Activated CD8-positive, alpha-beta memory T cell treated with anti-CD3 and anti-CD28 coated beads, Interleukin-2, amount 50 U/mL, for 4 hours (primary cell): ENCODE measurements at regions not wholly inside any gene's neighbourhood (a gene's known extent, or its start where the extent isn't known, plus 50 kb on each side); places are given as distances from the start of the nearest gene placed in this dataset.

ENCODE experiments used
- DNase-seq: peaks from one replicate; pipeline ENCODE4 v3.0.0-alpha.2; 2020

DNA sequence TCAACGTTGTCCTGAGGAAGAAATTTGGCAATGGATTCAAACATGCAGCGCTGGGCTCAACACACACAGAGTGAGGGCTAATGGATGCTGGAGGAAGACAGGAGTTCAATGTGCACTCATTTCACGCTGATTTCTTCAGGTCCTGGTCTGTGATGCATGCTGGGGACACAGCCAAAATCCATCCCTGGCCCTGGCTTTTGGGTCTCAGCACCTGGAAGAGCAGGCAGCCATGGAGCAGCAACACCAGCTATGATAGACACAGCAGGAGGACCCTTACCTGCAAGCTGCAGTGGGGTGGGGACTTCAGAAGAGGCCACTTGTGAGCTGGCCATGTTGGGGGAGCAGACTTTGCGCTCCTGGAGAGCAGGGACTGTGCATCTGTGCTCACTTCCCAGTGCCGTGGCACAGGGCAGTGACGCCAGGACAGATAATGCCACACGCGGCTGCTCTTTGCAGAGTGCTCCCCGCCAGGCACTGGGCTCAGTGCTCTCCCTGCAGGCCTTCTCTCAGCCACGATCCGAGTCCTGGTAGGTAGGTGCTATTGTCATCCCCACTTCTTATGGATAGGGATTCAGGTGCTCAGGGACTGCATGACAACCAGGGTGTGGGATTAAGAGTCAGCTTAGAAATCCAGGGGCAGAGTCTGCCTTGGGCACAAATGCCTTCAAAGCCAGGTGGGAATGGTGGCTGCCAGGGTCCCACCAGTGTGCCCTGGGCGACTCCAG, 138.8 kb upstream of the UNC5B start:
- DNase-seq, result no peak

DNA sequence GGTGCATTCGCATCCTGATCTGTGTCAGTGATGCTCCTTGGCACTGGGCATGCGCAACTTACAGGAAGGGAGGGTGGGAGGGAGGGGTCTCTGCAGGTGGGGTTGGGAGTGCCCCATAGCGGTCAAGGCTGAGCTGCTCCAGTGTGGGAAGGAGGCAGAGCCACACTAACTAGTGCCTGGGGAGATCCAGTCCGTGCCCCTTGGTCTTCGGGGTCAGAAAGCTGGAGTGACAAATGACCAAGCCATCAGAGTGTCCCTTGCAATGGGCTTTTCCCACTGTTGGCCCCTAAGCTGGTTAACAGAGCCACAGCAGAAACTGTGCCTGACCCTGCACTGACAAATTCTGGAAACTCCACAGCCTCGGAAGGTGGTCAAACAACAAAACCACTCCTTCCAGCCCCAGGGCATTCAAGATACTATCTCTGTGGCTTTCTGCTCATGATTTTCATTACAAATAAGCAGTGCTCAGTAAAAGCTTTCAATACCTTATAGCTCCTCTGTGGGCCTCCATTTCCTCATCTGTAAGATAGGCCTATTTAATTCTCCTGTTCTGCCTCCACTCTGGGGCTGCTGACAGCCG, 138.1 kb upstream of the UNC5B start:
- no peak for DNase-seq

DNA sequence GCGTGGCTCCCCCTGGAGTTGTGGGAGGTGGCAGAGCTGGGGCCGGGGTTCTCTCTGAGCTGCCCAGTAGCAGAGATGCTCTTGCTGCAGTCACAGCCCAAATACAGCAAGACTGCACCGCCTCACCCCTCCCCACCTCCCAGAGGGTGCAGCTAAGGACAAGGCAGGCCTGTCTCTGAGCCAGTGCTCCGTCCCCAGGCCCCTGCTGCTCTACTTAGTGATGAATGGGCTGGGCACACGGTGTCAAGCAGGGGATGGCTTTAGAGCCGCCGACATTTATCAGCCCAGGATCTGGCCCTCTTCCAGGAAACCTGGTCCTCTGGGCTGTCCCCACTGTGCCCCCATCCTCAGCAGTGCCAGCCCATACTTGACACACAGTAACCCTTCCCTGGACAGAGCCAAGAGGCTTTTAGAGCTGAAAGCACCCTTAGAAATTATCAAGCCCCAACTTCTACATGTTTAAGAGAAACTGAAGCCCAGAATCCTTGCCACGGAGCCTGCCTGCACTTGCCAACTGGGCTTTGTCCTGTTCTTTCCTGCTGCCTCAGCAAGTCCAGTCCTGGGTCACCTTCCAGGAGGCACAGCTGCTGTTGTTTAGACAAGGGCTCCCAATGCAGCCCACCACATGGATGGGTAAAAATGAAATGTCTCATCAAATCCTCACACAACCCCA, 137.1 kb upstream of the UNC5B start:
- DNase-seq, result no peak

DNA sequence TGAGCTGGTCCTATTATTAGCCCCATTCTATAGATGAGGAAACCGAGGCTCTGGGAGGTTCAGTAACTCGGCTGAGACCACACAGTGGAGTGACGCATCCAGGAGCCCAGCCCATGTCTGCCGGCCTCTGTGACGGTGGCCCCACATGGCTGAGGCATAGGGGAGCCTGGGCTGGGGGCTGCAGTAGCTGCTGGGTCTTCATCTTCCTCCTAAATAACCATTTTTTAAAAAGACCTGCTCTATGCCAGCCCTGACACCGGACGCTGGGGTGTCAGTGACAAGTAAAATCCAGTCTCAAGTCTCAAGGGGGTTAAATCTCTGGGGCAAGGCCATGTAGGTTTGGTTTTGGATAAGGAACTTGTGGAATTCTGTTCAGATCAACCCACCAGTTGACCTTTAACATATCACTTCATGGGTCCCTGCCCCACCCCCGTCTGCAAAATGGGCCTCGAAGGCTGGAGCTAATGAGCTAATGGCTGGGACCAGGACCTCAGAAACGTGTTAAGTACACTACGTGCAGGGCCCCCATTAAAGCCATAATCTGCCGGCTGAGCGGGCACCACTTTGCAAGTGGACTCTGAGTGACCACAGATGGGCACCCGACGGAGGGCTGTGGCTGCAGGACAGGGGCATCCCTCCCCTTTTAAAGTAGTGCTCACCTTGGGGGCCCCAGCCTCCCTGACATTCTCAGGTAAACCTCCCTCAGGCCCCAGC, 136.5 kb upstream of the UNC5B start:
- DNase-seq, result peak; percentile 6

DNA sequence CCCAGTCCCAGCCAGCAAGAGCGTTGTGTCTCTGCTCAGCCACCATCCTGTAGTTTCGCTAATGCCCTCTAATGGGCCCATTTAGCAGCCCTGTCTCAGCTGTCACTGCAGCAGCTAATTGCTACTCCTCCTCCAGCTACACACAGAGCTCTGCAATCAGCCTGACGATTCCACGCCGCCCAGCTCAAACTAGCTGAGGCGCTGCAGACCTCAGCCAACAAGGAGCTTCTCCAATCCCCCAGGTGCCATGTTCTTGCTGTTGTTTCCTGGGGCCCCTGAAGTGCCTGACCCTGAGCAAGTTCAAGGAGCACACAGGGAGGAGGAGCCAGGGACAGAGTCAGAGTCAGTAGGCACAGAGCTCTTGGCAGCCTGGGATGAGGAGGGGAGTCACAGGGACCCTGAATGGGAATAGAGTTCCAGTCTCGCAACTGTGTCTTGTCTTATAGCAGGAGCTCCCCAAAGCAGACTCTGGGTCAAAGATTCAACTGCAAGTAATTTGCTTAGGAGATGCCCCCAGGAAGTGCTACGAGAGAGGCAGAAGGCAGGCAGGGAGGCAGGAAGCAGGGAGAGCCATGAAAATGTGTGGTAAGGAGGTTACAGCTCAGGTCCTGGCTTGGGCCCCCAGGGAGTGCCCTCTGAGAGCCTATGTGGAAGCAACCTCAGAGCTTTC, 135.8 kb upstream of the UNC5B start:
- peak; percentile 8 for DNase-seq

DNA sequence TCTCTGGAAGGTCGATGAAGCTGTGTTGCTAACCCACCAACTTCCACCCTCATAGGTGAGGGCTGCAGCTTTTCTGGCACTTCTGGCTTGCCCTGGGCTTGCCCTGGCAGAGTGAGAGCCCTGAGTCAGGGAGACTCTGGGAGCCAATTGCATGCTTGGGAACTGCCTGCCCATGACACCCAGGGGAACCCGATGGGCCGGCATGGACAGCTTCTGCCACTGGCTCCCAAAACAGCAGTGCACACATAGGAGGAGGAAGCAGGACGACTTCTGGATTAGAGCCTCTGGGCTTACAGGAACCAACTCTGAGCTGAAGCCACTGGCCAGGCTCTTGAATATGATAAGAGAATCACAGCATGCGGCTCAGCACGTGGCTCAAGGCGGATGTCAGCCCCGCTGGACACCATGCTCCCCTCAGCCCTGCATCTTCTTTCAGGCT, 135.2 kb upstream of the UNC5B start:
- DNase-seq, result peak; percentile 5

DNA sequence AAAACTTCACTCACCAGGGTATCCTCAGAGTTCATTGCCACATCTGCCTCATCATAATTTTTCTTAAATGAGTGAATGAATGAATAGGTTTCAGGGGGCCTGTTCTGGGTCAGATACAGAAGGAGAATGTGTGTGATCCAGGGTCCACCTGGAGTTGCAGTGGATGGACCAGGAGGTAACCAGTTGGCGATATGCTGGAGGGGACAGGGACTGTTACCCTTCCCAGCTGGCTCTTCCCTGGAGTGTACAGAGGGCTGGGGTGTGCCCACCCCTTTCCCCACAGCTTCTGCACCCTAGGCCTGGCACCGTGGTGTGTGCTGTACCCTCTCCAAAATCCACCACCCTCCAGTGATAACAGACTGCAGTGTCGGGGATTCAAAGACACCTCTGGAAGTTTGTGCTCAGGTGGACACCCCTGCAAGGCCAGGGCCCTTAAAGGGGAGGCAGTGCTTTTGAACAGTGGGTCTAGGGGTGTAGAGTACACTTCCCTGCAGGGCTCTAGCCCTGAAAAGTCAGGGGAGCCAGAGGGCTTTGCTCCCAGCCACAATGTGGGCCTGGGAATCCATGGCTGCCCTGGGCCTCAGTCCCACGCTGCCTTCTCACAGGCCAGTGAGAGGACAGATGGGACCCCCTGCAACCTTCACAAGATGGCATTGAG, 134.4 kb upstream of the UNC5B start:
- peak; percentile 2 for DNase-seq

DNA sequence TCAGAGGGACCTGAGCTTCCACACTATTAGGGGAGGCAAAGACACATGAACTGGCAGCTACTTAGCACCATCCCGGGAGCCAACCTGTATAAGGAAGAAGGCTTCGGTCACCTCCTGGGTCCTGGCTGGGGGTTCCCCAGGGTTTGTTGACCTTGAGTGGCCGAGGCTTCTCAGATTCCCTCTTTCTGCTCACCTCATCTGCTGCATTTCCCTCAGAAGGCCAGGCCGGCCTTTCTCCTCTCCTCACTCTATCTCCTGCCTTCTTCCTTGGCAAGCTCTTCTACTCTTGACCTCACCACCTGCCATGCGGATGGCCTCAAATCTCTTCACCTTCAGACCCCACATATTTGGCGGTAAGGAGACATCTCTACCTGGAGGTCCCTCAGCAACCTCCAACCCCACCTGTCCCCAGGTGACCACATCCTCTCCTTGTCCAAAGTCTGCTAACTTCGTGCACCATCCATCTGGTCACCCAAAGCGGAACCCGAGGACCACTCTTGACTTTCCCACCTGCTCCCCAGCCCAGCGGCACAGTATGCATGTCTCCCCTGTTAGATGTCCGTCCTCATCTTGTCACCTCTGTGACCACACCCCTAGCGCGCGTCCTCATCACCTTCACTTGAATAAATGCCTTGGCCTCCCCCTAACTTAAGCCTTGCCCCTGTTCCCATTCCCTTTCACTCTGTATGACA, 133.8 kb upstream of the UNC5B start:
- DNase-seq, result peak; percentile 4

DNA sequence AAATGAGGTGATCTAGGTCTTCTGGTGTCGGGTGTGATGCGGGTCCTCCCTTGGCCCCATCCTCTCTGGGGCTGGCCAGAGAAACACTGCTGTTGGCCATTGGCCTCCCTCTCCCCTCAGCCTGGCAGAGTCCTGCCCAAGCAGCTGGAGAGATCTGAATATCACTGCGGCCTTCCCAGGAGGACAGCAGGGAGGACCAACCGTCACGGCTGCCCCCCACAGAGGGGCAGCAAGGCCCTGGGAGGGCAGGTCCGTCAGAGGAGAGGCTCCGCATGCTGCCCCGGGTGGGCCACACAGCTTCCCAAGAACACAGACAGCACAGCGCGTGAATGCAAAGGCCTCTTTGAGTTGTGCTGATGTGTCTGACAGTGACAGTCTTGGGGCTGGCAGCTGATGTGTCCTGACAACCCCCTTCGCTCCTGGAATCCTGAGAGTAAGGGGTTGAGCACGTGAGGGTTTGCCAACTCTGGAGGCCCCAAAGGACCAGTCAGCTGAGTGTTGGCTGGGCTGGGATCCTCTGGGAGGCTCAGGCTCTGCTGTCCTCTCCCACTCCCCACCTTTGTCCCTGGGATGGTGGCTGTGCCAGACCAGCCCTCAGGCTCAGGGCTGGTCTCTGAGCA, 132.5 kb upstream of the UNC5B start:
- peak; percentile 3 for DNase-seq

DNA sequence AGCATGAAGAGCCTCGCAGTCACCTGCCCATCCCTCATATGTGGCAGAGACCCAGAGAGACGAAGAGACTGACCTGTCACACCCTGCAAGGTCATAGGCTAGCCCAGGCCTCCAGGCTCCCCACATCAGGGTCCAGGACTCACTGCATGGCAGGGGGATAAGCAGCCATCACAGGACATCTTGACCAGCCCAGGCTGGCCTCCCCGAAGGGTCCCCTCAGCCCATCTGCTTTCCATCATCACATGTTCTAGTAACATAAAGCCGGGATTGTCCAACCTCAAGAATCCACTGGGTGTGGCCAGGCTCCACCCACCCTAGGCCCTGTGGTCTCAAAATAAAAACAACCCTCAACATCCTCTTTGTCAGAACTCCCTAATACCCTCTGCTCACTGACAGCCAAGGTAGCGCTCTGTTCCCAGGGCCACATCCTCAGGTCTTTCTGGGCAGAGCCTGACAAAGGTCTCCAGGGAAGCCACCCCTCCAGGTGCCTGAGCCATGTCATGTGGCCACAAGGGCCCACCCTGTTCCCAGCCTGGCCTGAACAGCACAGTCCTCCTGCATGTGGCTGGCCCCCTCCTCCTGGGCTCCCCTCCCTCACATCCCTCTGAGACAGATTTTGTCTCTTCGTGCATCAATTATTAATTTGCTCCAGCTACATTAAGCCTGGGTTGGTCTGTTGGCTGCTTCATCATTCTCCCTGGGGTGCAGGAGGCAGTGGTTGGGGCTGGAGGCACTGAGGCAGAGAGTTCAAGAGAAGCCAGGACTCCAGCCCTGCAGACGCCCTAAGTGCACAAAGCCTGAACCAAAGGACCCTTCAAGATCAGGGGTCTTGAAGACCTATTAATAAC, 131.8 kb upstream of the UNC5B start:
- no peak for DNase-seq

DNA sequence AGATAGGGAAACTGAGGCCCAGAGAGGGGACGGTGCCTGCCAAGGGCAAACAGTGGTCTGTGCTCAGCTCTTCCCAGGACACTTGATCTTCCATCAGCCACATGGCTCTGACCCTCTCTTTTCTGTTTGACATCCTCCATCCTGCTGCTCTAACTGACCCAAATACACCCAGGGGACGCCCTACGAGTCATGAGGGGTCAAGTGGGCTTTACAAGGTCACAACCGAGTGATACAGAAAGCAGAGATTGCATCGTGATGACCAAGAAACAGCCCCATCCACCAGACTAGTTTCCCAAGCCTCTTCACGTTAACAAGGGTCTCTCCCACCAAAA, 131.2 kb upstream of the UNC5B start:
- no peak for DNase-seq

DNA sequence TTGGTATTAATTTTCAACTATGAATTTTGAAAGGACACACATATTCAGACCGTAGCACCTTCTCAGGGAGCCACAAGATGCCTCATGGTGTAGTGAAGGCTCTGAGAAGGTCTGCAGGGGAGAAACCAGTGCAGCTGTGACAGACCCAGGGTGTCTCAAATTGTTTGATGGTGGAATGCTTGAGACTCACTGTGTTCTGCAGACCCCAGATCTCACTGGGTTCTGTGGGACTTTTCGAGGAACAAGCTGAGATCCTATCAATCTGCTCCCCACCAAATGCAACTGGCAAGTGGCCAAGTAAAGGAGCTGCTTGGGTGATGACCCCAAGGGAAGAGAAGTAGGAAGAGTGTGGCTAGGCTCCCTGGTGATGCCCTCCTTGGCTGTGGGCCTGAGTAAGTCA, 130.5 kb upstream of the UNC5B start:
- no peak for DNase-seq

DNA sequence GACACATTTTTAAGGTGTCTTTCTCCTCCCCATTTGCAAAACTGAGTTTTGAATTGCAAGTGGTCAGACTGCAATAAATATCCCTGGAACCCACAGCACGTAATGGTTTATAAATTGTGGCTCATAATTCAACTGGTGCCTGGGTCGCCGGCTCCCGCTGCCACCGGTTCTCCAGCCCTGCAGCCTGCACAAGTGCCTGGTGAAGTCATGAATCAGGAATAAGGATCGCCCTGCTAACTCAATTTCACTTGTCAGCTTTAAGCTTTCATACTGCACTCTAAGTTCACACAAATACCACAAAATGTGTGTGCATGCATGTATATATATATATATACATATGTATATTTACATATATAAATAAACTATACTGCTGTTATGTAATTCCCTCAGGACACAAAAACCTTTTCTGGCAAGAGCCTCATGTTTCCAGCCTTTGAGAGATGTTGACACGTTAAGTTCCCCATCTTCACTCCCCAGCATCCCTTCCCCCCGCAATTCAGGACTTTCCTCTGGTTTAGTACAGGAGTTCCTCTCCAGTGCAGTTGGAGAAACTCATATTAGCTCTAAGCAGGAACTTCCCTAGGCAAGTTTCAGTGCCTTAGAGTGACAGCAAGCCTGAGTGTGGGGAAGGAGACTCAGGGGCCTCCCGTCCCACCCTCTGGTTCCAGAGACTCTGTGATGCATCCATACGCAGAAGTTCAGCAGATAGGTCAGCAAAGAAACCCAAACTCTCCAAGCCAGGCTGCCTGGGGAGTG, 129.2 kb upstream of the UNC5B start:
- no peak for DNase-seq

DNA sequence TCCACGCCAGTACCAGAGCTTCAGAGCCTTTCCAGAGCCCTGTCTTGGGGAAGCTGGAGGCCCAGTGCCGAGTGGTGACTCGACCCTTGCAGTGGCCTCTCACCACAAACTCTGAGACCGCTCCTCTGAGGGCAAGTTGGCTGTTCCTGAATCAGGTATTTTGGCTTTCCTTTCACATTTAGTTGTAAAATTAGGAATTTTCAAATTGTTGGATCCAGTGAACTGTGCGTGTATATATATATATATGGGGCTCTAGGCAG, 128.7 kb upstream of the UNC5B start:
- no peak for DNase-seq

DNA sequence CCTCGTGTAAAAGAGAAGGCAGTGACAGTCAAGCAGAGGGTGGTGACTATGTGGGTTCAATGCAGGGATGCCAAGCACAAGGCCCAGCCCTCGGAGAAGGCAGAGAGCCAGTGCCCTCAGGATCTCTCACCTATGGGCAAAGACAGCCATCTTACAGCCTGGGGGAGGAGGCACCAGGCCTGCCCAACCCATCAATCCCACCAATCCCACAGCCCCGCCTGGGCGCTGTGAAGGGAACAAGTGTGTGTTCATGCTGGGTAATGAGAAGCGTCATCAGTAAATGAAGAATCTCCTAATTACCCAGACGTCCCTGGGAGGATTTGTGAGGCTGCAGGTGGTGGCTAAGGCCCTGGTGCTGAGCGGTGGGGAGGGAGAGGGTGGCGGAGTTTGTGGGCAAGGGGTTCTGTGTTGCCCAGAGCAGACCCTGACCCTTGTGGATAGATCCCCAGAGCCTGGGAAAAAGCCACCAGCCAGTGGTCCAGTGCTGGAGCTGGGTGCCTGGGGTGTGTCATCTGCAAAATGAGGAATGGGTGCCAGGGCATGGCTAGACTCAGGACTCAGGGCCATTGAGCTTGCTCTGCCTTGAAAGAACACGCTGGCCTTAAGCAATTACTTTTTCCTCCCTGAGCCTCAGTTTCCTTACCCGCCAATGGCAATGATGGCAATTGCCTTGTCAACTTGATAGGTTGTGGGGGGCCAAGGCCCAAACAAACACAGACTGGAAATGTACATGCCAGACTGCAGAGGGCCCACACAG, 128.1 kb upstream of the UNC5B start:
- DNase-seq, result peak; percentile 6

DNA sequence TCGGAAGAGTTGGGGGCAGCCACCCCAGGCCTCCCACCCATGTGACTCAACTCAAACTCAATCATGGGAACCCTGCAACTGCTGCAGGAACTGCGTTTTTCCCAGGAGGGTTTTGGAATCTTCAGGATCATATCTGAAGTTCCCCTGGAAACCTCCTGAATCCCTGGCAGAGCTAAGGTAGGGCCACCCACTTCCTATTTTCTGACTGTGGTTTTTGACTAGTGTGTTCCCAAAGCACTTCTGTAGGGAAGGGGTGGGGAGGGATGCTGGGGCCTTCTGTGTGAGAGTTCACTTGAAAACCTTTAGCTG, 127.6 kb upstream of the UNC5B start:
- peak; percentile 1 for DNase-seq

DNA sequence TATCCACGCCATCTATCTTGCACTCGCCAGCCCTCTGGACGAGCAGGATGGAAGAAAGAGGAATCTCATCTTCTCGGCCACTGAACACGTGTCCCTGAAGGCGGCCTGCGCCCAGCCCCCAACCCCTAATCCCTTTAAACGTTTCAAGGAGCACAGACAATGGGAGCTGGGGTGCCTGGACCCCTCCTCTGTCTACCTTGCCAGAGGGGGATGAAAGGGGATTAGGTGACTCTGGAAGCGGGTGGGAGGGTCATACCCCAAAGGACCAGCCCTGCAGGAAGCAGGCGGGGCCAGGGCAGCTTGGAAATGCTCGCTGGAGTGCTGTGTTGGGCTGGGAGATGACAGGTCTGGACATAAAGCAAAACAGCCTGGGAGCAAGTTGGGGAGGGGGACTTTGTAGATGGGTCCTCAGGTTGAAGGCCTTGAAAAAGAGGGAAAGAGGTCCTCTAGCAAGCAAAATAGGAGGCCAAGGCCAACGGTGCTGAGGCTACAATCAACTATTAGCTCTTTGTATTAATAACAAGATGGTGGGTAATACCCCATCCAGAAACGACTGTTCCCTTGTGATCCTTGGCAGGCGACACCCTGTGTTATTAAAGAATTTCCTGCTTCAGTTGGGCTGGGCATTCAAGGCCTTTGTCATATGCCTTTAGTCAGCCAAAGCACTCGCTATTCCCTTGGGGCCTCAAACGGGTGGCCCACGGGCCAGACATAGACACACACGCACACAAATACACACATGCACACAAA, 126.5 kb upstream of the UNC5B start:
- peak; percentile 12 for DNase-seq

DNA sequence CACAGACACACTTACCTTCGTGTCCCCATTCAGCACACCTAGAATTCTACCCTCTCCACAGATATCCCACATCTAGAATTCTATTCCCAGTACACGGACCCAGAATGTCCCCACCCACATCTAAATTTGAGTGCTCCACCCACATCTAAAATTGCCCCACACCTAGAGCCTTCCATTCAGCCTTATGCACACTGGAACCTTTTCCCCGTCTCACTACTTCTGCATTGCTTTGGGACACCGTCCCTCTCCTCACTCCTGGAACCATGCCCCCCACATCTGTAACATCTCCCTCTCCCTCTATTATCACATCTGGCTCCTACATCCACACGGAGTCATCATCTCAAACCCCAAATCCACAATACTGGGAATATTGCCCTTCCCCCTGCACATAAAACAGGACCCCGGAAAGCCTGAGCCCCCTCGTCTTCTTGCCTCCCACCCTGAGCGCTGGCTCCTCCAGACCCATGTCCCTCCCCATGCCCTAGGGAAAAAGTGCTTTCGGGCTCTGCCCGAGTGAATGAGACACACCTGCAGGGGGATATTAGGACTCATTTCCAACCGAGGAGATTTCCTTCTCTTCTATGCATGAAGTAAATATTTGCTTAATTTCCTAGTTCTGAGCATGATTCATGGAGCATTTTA, 125.8 kb upstream of the UNC5B start:
- DNase-seq, result no peak
